ENCODE measurements at regions not wholly inside any gene's neighbourhood (a gene's known extent, or its start where the extent isn't known, plus 50 kb on each side); places are given as distances from the start of the nearest gene placed in this dataset.

- TF ChIP-seq RAD21 (IDR thresholded peaks at IDR 0.05 in 1 of 2, conservative IDR thresholded peaks at IDR 0.05 in 1 of 2; ENCODE audit: low read depth in 2 of 2, low read length in 2 of 2) (peak; percentile 57 to 70), TBP (IDR thresholded peaks at IDR 0.05; ENCODE audit: low read depth, low read length) (no peak), TAF1 (IDR thresholded peaks at IDR 0.05; ENCODE audit: low read depth, low read length) (no peak), CHD2 (IDR thresholded peaks at IDR 0.05; ENCODE audit: low read length) (no peak), MAX (IDR thresholded peaks at IDR 0.05) (peak; percentile 12; the same call in 1 of the 2 replicates), YY1 (IDR thresholded peaks at IDR 0.05; ENCODE audit: low read depth, low read length) (peak; percentile 47; the same call in 1 of the 2 replicates), CTCF (IDR thresholded peaks at IDR 0.05; ENCODE audit: control extremely low read depth in 1 of 3, insufficient read depth in 1 of 3, low read depth in 1 of 3, low read length in 3 of 3) (peak in 2 of 3 experiments; percentile 86 to 92; a peak in 3 of 4 replicates)
Observed at GRCh38 chr9:93827545-93828330, 127.4 kb downstream of the BARX1 start (continued).
